ENCODE measurements at regions not wholly inside any gene's neighbourhood (a gene's known extent, or its start where the extent isn't known, plus 50 kb on each side); places are given as distances from the start of the nearest gene placed in this dataset.
A peak's percentile ranks its signal among the peaks of the same experiment; 100 is the strongest.

DNA sequence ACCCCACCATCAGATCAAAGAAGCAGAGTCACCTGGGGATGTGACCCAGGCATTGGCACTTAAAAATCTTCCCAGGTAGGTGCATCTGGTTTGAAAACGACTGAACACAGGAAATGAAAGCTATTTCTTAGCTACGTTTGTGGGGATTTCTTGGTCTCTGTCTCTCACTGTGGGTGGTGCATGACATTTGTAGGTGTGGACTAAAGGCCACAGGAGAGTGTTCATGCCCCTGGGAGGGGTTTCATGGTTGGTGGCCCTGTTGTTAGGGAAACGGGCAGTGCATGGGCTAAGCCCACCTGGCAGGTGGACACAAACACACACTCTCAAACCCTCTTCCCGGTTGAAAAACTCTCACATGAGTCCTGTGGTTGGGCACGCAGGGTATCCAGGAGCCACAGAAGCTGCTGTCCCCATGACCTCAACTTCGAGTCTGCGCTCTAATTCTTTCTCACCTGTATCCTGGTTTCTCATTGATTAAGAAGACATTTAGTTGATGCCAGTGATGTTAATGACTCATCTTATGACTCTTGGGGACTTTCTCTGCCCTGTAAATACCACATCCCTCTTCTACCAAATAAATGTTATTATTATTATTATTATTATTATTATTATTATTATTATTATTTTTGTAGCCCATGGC, 119.4 kb downstream of the MRPS6 start:
- DNase-seq = no peak

- no peak for DNase-seq
Observed at GRCh38 chr21:34195335-34195734, 122.0 kb downstream of the MRPS6 start.

DNA sequence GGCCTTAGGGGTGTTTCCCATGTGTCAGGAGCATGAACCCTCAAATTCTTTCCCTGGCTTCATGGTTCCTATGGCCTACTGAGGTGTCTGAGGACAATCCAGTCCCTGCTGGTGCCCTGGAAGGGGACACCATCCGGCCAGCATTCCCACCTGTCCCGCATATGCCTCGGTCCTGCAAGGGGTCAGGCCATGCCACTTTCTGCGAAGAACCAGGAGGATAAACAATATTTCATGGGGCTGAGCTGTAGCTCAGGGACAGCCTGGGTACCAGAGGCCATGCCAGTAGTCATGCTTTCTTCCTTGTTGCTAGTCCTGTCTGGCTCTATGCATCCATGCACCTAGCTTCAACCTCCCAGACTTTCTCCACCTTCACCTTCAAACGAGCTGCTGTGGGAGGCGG, 123.6 kb downstream of the MRPS6 start:
- no peak for DNase-seq

DNA sequence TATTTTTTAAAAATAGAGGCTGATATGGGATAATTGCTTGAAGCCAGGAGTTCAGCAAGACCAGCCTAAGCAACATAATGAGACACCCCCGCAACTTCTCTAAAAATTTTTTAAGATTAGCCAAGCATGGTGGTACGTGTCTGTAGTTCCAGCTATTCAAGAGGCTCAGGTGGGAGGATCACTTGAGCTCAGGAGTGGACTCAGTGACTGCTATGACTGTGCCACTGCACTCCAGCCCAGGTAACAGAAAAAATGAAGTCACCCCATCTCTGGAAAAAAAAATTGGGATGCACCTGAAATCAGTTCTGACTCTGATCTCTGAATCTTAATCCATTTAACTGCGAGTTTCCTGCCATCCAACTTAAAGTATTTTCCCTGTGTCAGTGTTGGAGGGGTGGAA, 124.2 kb downstream of the MRPS6 start:
- DNase-seq = no peak

- peak; percentile 32 for DNase-seq
Observed at GRCh38 chr21:34198231-34199120, 125.1 kb downstream of the MRPS6 start.

GRCh38 chr21:34199121-34199910, 125.9 kb downstream of the MRPS6 start:
- no peak for DNase-seq

DNA sequence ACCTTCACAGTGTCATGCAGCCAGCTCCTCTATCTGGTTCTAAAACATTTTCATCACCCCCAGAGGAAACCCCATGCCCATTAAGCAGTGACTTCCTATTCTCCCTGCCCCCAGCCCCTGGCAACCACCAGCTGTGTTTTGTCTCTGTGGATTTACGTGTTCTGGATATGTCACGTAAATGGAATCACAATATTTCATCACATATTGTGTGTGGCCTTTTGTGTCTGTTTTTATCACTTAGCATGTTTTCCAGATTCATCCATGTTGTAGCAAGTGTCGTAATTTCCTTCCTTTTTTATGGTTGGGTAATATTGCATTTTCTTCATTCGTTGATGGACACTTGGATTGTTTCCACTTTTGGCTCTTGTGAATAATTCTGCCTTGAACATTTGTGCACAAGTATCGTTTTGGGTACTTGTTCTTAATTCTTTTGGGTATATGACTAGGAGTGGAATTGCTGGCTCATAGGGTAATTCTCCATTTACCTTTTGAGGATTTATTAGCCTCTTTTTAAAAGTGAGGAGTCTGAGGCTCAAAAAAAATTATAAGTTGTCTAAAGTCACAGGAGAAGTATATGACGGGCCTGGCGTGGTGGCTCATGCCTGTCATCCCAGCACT, 127.0 kb downstream of the MRPS6 start:
- DNase-seq = no peak

DNA sequence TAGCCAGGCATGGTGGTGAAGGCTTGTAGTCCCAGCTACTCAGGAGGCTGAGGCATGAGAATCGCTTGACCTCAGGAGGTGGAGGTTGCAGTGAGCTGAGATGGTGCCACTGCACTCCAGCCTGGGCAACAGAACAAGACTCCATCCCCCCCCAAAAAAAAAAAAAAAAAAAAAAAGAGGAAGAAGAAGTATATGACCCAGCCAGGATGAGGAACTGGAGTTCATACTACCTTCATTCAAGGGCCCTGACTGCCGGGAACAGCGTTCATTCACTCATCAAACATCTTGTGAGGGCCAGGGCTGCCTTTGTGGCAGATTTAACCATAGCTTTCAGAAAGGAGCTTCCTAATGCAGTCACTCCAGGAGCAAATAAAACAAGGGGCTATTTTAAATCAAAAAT, 127.6 kb downstream of the MRPS6 start:
- no peak for DNase-seq

GRCh38 chr21:34201481-34201858, 128.1 kb downstream of the MRPS6 start:
- DNase-seq = no peak

DNA sequence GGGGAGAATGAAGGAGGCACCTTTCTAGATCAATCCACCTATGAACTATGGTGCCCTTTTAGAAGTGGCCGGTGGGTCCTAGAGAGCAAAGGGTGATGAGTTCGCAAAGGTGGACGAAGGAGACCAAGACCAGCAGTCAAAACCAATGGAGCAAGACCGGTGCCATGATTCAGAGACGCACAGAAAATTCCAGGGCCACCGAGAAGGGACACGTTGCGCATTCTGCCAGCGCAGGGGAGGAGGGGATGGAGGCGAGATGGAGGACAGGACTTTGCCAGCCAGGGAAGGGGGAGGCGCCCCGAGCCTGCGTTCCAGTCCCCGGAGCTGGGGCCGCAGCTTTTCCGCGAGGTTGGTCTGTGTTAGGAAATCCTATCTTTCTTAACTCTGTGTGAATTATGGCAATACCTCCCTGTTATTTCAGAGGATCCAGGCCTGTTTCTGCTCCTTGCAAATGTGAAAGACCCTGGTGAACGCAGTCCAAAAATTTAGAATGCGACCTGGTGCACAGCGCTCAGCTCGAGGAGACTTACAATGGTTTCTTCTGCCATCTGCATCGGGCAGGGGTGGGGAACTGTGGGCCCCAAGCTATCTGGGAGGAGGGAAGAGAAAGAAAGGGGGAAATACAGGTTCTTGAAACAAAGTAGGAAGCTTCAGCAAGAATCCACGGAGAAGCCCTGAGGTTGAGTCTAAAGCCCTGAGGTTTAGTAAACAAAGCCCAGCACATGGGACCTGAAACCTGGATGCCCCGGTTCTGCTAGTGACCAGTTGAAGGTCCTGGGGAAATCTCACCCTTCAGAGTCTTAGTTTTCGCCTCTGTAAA, 129.4 kb downstream of the MRPS6 start:
- no peak for DNase-seq

- no peak for DNase-seq
Observed at GRCh38 chr21:34203851-34204420, 130.6 kb downstream of the MRPS6 start.

DNA sequence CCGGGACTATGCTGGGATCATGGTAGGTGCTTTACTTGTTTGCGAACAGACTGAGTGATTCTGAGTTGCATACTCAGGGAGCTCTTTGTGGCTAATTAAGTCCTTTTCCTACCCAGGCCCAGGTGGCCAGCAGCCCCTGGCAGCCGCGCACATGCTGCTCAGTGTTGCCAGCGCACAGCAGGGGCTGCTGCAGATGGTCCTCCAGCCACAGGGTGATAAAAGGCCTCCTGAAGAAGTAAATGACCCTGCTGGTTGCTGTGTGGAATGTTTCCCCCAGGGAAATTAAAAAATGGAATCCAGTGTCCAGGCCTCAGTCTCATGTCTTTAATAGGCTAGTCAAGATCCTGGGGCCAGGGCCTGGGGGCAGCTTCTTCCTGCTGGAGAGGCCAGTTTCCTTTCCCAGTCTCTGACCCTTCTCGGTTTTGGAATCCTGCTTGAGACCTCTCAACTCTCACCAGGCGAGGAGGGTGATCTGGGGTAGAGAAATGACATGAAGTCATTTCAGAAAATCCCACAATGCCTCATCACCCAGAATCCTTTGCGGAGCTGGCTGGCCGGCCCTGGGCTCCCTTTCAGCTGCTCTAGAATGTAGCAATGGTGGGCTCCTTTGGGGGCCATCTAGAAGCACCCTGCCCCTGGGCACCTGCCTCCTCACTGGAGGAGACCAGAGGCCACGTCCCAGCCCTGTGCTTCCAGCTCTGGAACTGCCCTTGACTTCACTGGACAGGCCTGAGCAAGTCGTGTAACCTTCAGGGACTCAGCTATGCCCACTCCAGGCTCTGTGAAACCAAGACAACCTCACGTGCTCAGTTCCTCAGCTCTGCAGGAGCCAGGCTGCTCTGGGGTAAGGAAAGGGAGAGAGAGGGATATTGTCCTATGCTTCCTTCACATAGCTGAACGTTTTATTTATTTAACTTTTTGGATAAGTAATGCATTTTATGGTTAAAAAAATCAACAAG, 131.4 kb downstream of the MRPS6 start:
- no peak for DNase-seq

GRCh38 chr21:34205811-34206571, 132.6 kb downstream of the MRPS6 start:
- DNase-seq = no peak

- no peak for DNase-seq
Observed at GRCh38 chr21:34213959-34214358, 140.6 kb downstream of the MRPS6 start.

GRCh38 chr21:34215501-34215900, 142.1 kb downstream of the MRPS6 start:
- DNase-seq = no peak

DNA sequence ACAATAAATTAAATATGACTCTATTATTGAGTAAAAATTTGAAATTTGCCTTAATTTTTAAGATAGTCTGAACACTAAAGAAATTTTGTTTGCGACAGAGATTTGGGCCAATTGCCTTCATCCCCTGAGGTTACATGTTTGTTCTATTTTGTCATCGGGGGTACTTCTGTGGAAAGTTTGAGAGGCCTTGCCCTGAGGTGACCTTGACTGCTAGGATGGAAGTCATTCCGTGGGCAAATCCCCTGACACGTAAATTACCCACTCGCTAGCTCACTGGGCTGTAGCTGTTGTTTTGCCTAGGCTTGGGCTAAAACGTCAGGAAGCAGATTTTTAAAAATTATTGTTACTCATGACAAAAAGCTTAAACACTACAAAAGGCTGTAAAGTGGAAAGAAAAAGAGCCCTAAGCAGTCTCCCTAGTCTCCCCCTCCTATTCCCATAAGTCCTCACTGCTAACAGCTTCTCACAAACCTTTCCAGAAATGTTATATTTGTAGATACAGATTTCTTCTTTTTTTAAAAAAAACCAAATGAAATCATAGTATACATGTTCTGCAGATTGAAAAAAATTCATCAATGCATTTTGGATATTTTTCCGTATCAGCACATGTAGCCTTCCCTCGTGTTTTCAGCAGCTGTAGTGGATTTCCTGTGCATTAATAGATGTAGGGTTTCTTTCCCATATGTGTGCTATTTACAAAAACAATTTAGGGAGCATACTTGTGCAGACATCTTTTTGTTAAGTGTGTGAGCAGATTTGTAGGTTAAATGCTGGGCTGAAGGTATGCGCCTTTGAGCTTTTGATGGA, 142.7 kb downstream of the MRPS6 start:
- DNase-seq = no peak

- no peak for DNase-seq
Observed at GRCh38 chr21:34216718-34217032, 143.3 kb downstream of the MRPS6 start.

DNA sequence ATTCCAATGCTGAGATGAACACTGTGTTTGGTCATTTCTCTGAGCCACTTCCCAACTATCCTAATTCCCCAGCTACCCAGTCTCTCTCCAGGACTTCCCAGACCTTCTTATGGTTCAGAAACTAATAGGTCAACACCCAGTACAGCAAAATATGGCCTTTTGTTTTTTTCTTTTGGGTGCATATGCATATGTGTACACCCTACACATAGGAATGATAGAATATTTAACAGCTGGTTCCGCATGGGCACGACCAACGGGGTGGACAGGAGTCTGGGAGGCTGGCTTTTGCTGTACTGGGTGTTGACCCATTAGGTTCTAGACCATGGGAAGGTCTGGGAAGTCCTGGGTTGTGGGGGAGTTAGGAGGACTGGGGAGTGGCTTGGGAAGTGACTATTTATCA, 143.9 kb downstream of the MRPS6 start:
- DNase-seq = no peak

All from activated gamma-delta T cell treated with Interleukin-2 at 50 U/mL for 16 hours (primary cell).